MM.1S (cell line): ENCODE measurements at regions not wholly inside any gene's neighbourhood (a gene's known extent, or its start where the extent isn't known, plus 50 kb on each side); places are given as distances from the start of the nearest gene placed in this dataset.

Experiments used
- EZH2 ChIP-seq: fragments of 300-600 bp; sonication (generic); optimal IDR thresholded peaks from 2 replicates; pipeline ENCODE3; 2017; ENCODE audit warnings: low read depth, mild to moderate bottlenecking, antibody characterized with exemption, low read length, mixed read lengths
- EZH2phosphoT487 ChIP-seq: fragments of 300-600 bp; sonication (generic); IDR thresholded peaks from 2 replicates; pipeline ENCODE4 v1.6.1; 2018; ENCODE audit warnings: antibody characterized with exemption, low read length
- TF ChIP-seq, protein P1 (sequence below): fragments of 300-600 bp; sonication (generic); IDR thresholded peaks from 2 replicates; pipeline ENCODE4 v1.5.1; 2016; ENCODE audit warnings: antibody characterized with exemption, low read length, mixed read lengths

DNA sequence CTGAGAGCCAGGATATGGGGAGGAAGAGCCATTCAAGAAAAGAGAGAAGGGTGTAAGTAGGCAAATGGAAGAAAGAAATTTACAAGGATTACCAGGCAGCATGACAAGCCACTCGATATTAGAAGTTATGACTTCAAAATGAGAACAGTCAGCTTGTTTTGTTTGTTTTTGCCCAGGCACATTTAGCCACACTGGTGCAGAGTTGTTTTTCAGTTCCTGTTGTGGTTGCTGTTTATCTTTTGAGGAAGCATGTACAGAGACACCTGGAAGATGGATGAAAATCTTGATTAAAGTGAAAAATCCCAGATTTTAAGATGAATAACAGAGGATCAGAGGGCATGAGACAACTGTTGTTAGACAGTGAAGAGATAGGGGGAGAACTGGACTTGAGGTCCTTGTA is 199.1 kb downstream of the MTRR start:
- TF ChIP-seq, protein P1, sequence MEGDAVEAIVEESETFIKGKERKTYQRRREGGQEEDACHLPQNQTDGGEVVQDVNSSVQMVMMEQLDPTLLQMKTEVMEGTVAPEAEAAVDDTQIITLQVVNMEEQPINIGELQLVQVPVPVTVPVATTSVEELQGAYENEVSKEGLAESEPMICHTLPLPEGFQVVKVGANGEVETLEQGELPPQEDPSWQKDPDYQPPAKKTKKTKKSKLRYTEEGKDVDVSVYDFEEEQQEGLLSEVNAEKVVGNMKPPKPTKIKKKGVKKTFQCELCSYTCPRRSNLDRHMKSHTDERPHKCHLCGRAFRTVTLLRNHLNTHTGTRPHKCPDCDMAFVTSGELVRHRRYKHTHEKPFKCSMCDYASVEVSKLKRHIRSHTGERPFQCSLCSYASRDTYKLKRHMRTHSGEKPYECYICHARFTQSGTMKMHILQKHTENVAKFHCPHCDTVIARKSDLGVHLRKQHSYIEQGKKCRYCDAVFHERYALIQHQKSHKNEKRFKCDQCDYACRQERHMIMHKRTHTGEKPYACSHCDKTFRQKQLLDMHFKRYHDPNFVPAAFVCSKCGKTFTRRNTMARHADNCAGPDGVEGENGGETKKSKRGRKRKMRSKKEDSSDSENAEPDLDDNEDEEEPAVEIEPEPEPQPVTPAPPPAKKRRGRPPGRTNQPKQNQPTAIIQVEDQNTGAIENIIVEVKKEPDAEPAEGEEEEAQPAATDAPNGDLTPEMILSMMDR = no peak
- TF ChIP-seq EZH2 (no peak), EZH2phosphoT487 (no peak)
